Heart right ventricle (tissue), 16 donors: ENCODE measurements at regions not wholly inside any gene's neighbourhood (a gene's known extent, or its start where the extent isn't known, plus 50 kb on each side); places are given as distances from the start of the nearest gene placed in this dataset.

Experiments
- ATAC-seq, 8 donors: fragments of 200-7000 bp; cut with Tn5 transposase; one replicate each; pipeline ENCODE4 v1.9.1; 2020; ENCODE audit warnings: mild to moderate bottlenecking in 8 of 8, moderate library complexity in 8 of 8, moderate number of reproducible peaks in 1 of 8
- DNase-seq, 2 donors: peaks; one replicate each; pipeline ENCODE4 v3.0.0-alpha.2; 2020
- H3K27ac ChIP-seq, 10 donors: fragments of 200-600 bp; sonication (generic) in 2 of 10; one replicate each; pipeline versions ENCODE4 v1.5.0 to v1.8.0; 2020 to 2022; ENCODE audit warnings: mild to moderate bottlenecking in 3 of 10
- H3K27me3 ChIP-seq, 7 donors: fragments of 200-600 bp; one replicate each; pipeline ENCODE4 v1.8.0; 2021 to 2022; ENCODE audit warnings: mild to moderate bottlenecking in 2 of 7
- H3K36me3 ChIP-seq, 9 donors: fragments of 200-600 bp; sonication (generic) in 1 of 9; one replicate each; pipeline versions ENCODE4 v1.5.0 to v1.8.0; 2020 to 2022; ENCODE audit warnings: mild to moderate bottlenecking in 2 of 9
- H3K4me1 ChIP-seq, 9 donors: fragments of 200-600 bp; sonication (generic) in 1 of 9; one replicate each; pipeline versions ENCODE4 v1.5.0 to v1.8.0; 2020 to 2022; ENCODE audit warnings: mild to moderate bottlenecking in 4 of 9
- H3K4me3 ChIP-seq, 10 donors: fragments of 200-600 bp; sonication (generic) in 2 of 10; one replicate each; pipeline versions ENCODE4 v1.5.0 to v1.8.0; 2020 to 2022; ENCODE audit warnings: mild to moderate bottlenecking in 7 of 10, moderate library complexity in 2 of 10
- H3K9me3 ChIP-seq, 11 donors: fragments of 200-600 bp in 10 of 11; sonication (generic) in 2 of 11; one replicate each; pipeline versions ENCODE4 v1.5.0 to v1.8.0; 2013 to 2022; ENCODE audit warnings: mild to moderate bottlenecking in 2 of 11, control low read depth in 1 of 11, moderate library complexity in 1 of 11
- WGBS, 2 donors: extraction: QIAGEN DNeasy Blood & Tissue Kit; methylation state at CpG; one replicate each; pipeline ENCODE4 v1.1.7; 2013; ENCODE audit warnings: inconsistent platforms in 1 of 2; 5-methylcytosine and 5-hydroxymethylcytosine counted together
- intact Hi-C, 10 donors: fragments of 100-400 bp; cut with DNase I; formaldehyde crosslinking; loops; one replicate each; pipeline versions ENCODE4 v1.11.1 to v1.14.2; 2022
- TF ChIP-seq, protein P1 (sequence below), 9 donors: fragments of 200-600 bp; sonication (generic) in 2 of 9; IDR thresholded peaks; one replicate each; pipeline versions ENCODE4 v1.5.0 to v1.8.0; 2021 to 2022; ENCODE audit warnings: antibody characterized with exemption in 9 of 9, mild to moderate bottlenecking in 5 of 9, moderate library complexity in 1 of 9
- donor health status: Arrhythmogenic right ventricular cardiomyopathy.
- donor health status: ischemic (EF 13 %, LVEDD 7.1; RV severe dilation, severe dysfunction).
- donor health status: healthy with polysubstance abuse.
- donor health status: DM: no; HTN: yes; CAD: no.
- donor health status: DM: no; HTN: no; CAD: no.
- donor health status: ischemic (EF 25% LVEDD 6.9; RV normal size, moderate dysfunction).
- donor health status: ischemic (EF 25% LVEDD 5.7; RV mildly dilated, moderate dysfunction).
- donor health status: healthy.
- donor health status: DM: yes; HTN: yes; CAD: no.
- donor health status: Ischemic cardiomyopathy.
- donor health status: ischemic (EF 35%, LVEDD 5.7; RV mildly dilated, moderate dysfunction).
- donor health status: nonischemic (EF 11% LVEDD 7.7; RV severe dilation, severe dysfunction).
- donor health status: DM: yes; HTN: yes; CAD: no.
- donor health status: PGD.
- donor health status: ischemic (EF 29% LVEDD 5.4; RV normal size, mild dysfunction).
- donor health status: nonischemic (EF 23%, LVEDD 6.1; RV moderate dilation, normal function).

DNA sequence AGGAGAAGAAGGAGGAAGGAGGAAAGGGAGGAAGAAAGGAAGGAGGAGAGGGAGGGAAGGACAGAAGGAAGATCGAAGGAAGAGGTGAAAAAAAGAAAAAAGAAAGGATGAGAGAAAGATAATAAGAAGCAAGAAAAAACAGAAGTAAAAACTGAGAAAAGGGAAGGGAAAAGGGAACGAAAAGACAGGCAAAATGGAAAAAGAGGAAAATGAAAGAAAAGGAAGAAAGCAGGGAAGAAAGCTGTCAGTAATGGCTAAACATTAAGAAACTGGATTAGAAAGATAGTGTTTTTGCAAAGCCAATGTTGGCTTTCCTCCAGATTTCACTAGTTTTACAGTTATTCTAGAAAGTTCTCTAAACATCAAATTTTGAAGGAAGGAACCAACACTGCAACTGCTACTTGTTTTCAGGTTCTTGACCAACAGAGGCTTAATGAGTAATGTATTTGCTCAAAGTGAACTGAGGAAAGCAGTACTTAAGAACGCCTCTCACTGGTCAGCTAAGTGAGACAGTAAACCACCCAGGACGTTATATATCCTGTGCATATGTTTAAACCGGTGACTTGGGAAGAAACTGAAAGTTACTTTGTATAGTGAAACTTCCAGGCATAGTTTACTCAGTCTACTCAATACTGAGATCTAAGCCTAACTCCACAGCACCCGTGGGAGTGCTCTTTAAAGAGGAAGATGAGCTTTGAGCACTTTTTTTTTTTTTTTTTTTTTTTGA, 286.2 kb upstream of the TRIB2 start:
- no peaks in the 10 kb centered on the region for H3K27me3 ChIP-seq
- H3K4me3 ChIP-seq = peak overlapping the region in 1 of 10 donors; percentile 24
- H3K27ac ChIP-seq = peak overlapping the region in 2 of 10 donors; percentile 7 to 49
- TF ChIP-seq, protein P1, sequence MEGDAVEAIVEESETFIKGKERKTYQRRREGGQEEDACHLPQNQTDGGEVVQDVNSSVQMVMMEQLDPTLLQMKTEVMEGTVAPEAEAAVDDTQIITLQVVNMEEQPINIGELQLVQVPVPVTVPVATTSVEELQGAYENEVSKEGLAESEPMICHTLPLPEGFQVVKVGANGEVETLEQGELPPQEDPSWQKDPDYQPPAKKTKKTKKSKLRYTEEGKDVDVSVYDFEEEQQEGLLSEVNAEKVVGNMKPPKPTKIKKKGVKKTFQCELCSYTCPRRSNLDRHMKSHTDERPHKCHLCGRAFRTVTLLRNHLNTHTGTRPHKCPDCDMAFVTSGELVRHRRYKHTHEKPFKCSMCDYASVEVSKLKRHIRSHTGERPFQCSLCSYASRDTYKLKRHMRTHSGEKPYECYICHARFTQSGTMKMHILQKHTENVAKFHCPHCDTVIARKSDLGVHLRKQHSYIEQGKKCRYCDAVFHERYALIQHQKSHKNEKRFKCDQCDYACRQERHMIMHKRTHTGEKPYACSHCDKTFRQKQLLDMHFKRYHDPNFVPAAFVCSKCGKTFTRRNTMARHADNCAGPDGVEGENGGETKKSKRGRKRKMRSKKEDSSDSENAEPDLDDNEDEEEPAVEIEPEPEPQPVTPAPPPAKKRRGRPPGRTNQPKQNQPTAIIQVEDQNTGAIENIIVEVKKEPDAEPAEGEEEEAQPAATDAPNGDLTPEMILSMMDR (IDR thresholded peaks at IDR 0.05) = no peak
- DNase-seq (no peak), ATAC-seq (peak in 2 of 8 donors; percentile 21 to 34)
- peaks cover 0 to 26% (median 0%) of the 10 kb centered on the region in 9 donors for H3K4me1 ChIP-seq
- intact Hi-C loops = no loop called here
- H3K36me3 ChIP-seq = no peaks in the 10 kb centered on the region
- WGBS, 2 donors = 67 to 69% methylated on average over 6 of the region's 6 CpGs
- no peaks in the 10 kb centered on the region for H3K9me3 ChIP-seq

DNA sequence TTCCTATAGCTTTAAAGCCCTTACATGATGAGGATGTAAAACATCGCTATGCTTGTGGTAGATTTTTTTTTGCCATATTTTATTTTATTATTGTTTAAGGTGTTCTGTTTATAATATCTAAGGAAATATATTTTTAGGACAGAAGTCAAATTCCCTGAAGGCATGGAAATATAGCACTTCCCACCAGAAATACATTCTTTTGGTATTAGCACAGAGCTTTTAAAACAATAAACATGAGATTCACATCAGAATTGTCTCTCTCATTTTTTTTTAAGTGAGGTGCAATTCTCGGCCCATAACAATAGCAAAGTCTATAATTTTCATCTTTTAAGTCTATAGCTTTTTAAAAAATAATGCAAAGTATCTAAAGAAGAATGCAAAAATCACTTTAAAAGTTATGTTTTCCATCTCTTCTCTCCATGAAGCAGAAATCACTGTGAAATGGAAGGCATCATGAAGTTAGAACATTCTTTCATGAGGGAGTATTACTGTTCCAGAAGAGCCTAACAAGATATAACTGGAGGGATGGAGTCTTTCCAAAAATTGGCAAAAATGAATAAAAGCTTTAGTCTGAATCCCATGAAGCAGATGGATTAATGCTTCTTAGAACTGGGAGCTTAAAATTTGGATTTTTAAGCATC, 283.6 kb upstream of the TRIB2 start:
- Histone ChIP-seq H3K27ac (no peak overlapping the region), H3K9me3 (no peaks in the 10 kb centered on the region), H3K27me3 (no peaks in the 10 kb centered on the region), H3K4me3 (no peak overlapping the region), H3K36me3 (no peaks in the 10 kb centered on the region), H3K4me1 (peaks cover 0 to 28% (median 0%) of the 10 kb centered on the region in 9 donors)
- WGBS, 2 donors = 52 to 61% methylated on average over 2 of the region's 2 CpGs
- TF ChIP-seq, protein P1 (IDR thresholded peaks at IDR 0.05) = no peak
- intact Hi-C loops = no loop called here
- no peak for ATAC-seq
- DNase-seq = no peak

- H3K36me3 ChIP-seq = no peaks in the 10 kb centered on the region
- ATAC-seq = no peak
- no peaks in the 10 kb centered on the region for H3K27me3 ChIP-seq
- peaks cover 0 to 28% (median 0%) of the 10 kb centered on the region in 9 donors for H3K4me1 ChIP-seq
- no peaks in the 10 kb centered on the region for H3K9me3 ChIP-seq
- intact Hi-C loops = no loop called here
- no peak for DNase-seq
- 93 to 97% methylated on average over 2 of the region's 2 CpGs for WGBS, 2 donors
- H3K27ac ChIP-seq = no peak overlapping the region
- H3K4me3 ChIP-seq = no peak overlapping the region
- TF ChIP-seq, protein P1 (IDR thresholded peaks at IDR 0.05) = no peak
These were observed 283.1 kb upstream of the TRIB2 start for GRCh38 chr2:12433626-12433990.

DNA sequence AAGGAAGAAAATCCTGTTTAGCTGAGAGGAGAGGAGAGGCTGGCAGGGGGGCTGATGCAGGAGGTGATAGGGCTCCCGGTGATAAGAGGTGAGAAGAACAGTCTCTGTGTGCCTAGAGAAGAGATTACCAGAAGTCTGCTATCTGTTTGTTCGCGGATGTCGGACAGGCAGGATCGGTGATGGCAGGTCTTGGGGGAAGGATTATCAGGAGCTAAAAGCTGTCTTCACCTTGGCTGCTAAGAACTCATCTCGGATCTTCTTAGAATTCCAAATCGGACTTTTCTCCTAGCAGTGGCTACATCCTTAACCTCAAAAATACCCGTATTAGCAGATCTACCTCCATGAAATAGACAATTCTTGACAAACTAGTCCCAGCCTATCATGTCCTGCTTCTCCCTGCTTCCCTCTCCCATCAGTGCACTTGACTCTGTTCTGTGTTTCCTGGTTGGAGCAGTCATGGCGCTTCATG, 282.1 kb upstream of the TRIB2 start:
- ATAC-seq (no peak), DNase-seq (no peak)
- H3K4me1 ChIP-seq = peaks cover 0 to 28% (median 0%) of the 10 kb centered on the region in 9 donors
- 94 to 95% methylated on average over 9 of the region's 9 CpGs for WGBS, 2 donors
- TF ChIP-seq, protein P1 (IDR thresholded peaks at IDR 0.05) = no peak
- H3K9me3 ChIP-seq = no peaks in the 10 kb centered on the region
- no peaks in the 10 kb centered on the region for H3K36me3 ChIP-seq
- intact Hi-C loops = no loop called here
- H3K27ac ChIP-seq = no peak overlapping the region
- H3K4me3 ChIP-seq = no peak overlapping the region
- no peaks in the 10 kb centered on the region for H3K27me3 ChIP-seq
